Fibroblast of skin of abdomen (primary cell): ENCODE measurements at regions not wholly inside any gene's neighbourhood (a gene's known extent, or its start where the extent isn't known, plus 50 kb on each side); places are given as distances from the start of the nearest gene placed in this dataset.

Experiments
- DNase-seq: peaks from one replicate; pipeline ENCODE4 v3.0.0-alpha.2; 2013

- DNase-seq, result no peak
These were observed 53.0 kb downstream of the HELT start for GRCh38 chr4:185071236-185071811.

- DNase-seq, result no peak
These were observed 61.1 kb downstream of the HELT start for GRCh38 chr4:185079271-185079905.

- no peak for DNase-seq
These were observed 62.3 kb downstream of the HELT start for GRCh38 chr4:185080545-185080944.

GRCh38 chr4:185082561-185082960 lies 60.5 kb upstream of the SLC25A4 start:
- DNase-seq, result no peak

- peak; percentile 20 for DNase-seq
These were observed 57.0 kb upstream of the SLC25A4 start for GRCh38 chr4:185086053-185086452.

- no peak for DNase-seq
These were observed 54.2 kb upstream of the SLC25A4 start for GRCh38 chr4:185088899-185089298.

GRCh38 chr4:185090592-185090991 lies 52.5 kb upstream of the SLC25A4 start:
- DNase-seq, result no peak

- DNase-seq, result no peak
These were observed 50.4 kb upstream of the SLC25A4 start for GRCh38 chr4:185092535-185093197.
